ENCODE measurements at regions not wholly inside any gene's neighbourhood (a gene's known extent, or its start where the extent isn't known, plus 50 kb on each side); places are given as distances from the start of the nearest gene placed in this dataset.

DNA sequence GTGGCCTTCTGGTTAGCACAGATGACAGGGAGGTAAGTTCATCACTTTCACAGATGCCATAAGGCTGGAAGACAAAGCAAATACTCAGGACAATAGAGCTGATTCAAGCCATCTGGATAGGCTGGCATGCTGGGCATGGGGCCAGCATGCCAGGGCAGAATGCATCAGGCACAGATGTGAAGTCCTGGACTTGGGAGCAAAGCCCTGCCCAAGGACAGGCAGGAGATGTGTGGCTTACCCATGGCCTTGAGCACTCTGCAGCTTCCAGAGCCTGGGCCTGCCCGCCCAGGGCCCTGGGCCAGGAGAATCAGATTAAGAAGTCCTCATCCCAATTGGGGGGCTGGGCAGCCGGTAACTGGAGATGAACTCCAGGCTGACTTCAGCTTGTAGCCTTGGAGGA lies 135.7 kb upstream of the ZC3H12A start:
- dilution Hi-C loops (cut with MboI; ENCODE audit: extremely low pct_ligation_motif_present, low sequenced_read_pairs) (no loop called here), intact Hi-C loops (cut with micrococcal nuclease) (no loop called here)
- DNase-seq (ENCODE audit: low read depth, low spot score) (no peak), FAIRE-seq (no peak)
- no peaks in the 10 kb centered on the region for H3K9me1 ChIP-seq (replicated peaks; ENCODE audit: control insufficient read depth, extremely low read depth, insufficient read depth, low read length)
- BruUV-seq (replicated peaks) = no TSS peak
- no peaks in the 10 kb centered on the region for H3K4me1 ChIP-seq (ENCODE audit: control insufficient read depth, extremely low read depth, insufficient read depth, low read length)
- no peak overlapping the region for H3K4me3 ChIP-seq (replicated peaks in 1 of 3; ENCODE audit: insufficient read depth in 1 of 3, low read depth in 1 of 3, low read length in 3 of 3)
- H4K20me1 ChIP-seq (replicated peaks; ENCODE audit: control insufficient read depth, extremely low read depth, insufficient read depth, low read length) = no peaks in the 10 kb centered on the region
- CTCF ChIA-PET = no interaction called here
- POLR2A ChIA-PET = no interaction called here
- H3K79me2 ChIP-seq (ENCODE audit: control insufficient read depth, insufficient read depth, low read length) = no peaks in the 10 kb centered on the region
- H2AFZ ChIP-seq (ENCODE audit: low read depth, low read length) = no peak overlapping the region
- no peaks in the 10 kb centered on the region for H3K36me3 ChIP-seq (ENCODE audit: control insufficient read depth in 2 of 2, extremely low read depth in 1 of 2, insufficient read depth in 2 of 2, low read length in 2 of 2)
- TF ChIP-seq, protein P1, sequence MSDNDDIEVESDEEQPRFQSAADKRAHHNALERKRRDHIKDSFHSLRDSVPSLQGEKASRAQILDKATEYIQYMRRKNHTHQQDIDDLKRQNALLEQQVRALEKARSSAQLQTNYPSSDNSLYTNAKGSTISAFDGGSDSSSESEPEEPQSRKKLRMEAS (IDR thresholded peaks at IDR 0.05; ENCODE audit: insufficient read depth, insufficient read length) = no peak
- H3K9ac ChIP-seq (replicated peaks; ENCODE audit: extremely low read depth, insufficient read depth, low read length) = no peak overlapping the region
- no peaks in the 10 kb centered on the region for H3K27me3 ChIP-seq (ENCODE audit: control insufficient read depth in 2 of 2, insufficient read depth in 2 of 2, low read length in 2 of 2)
- no peak overlapping the region for H3K4me2 ChIP-seq (ENCODE audit: insufficient read depth, low read length)
- H3K27ac ChIP-seq (ENCODE audit: insufficient read depth, low read depth, low read length) = no peak overlapping the region
- no peaks in the 10 kb centered on the region for H3K9me3 ChIP-seq (replicated peaks; ENCODE audit: control insufficient read depth, insufficient read depth, low read length)

DNA sequence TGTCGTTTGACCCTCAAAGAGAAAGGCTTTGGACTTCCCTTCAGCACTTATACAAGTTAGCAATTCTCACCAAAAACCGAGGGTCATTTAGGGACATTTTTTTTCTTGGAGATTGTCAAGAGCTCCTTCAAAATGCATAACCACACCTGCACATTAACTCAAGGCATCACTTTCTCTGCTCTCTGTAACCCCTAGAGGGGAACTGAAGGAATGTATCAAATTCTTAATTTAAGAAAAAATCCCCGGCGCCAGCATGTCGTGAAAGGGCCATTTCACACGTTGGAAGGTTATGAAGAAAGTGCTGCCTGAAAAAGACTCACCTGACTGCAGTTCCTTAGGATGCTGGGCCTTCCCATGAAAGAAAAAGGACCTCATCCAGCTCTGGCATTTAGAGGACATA lies 131.6 kb upstream of the ZC3H12A start:
- no peak overlapping the region for H3K4me3 ChIP-seq (replicated peaks in 1 of 3; ENCODE audit: insufficient read depth in 1 of 3, low read depth in 1 of 3, low read length in 3 of 3)
- H3K4me2 ChIP-seq (ENCODE audit: insufficient read depth, low read length) = no peak overlapping the region
- TF ChIP-seq GATA2 (IDR thresholded peaks at IDR 0.05; ENCODE audit: insufficient read depth, insufficient read length, low read depth, low read length) = no peak
- TF ChIP-seq EZH2 (IDR thresholded peaks at IDR 0.05; ENCODE audit: borderline replicate concordance, low read depth, low read length, severe bottlenecking) = no peak
- TF ChIP-seq, protein P1 (IDR thresholded peaks at IDR 0.05; ENCODE audit: insufficient read depth, insufficient read length) = no peak
- no peak for TF ChIP-seq POLR2AphosphoS5 (IDR thresholded peaks at IDR 0.05; ENCODE audit: insufficient read depth, low read depth, low read length)
- TF ChIP-seq JUN (IDR thresholded peaks at IDR 0.05; ENCODE audit: borderline replicate concordance, insufficient read depth, insufficient read length, low read depth) = no peak
- TF ChIP-seq, protein P2, sequence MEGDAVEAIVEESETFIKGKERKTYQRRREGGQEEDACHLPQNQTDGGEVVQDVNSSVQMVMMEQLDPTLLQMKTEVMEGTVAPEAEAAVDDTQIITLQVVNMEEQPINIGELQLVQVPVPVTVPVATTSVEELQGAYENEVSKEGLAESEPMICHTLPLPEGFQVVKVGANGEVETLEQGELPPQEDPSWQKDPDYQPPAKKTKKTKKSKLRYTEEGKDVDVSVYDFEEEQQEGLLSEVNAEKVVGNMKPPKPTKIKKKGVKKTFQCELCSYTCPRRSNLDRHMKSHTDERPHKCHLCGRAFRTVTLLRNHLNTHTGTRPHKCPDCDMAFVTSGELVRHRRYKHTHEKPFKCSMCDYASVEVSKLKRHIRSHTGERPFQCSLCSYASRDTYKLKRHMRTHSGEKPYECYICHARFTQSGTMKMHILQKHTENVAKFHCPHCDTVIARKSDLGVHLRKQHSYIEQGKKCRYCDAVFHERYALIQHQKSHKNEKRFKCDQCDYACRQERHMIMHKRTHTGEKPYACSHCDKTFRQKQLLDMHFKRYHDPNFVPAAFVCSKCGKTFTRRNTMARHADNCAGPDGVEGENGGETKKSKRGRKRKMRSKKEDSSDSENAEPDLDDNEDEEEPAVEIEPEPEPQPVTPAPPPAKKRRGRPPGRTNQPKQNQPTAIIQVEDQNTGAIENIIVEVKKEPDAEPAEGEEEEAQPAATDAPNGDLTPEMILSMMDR (IDR thresholded peaks at IDR 0.05; ENCODE audit: extremely low read depth in 1 of 2, insufficient read depth in 1 of 2, low read depth in 1 of 2, low read length in 2 of 2) = no peak
- TF ChIP-seq MYC (IDR thresholded peaks at IDR 0.05; ENCODE audit: low read depth, low read length) = no peak
- TF ChIP-seq FOS (IDR thresholded peaks at IDR 0.05; ENCODE audit: borderline replicate concordance, insufficient read depth, low read length) = no peak
- no peak for TF ChIP-seq POLR2A (IDR thresholded peaks at IDR 0.05; ENCODE audit: low read depth, low read length)
- H4K20me1 ChIP-seq (replicated peaks; ENCODE audit: control insufficient read depth, extremely low read depth, insufficient read depth, low read length) = no peaks in the 10 kb centered on the region
- H3K27me3 ChIP-seq (ENCODE audit: control insufficient read depth in 2 of 2, insufficient read depth in 2 of 2, low read length in 2 of 2) = no peaks in the 10 kb centered on the region
- H3K27ac ChIP-seq (ENCODE audit: insufficient read depth, low read depth, low read length) = no peak overlapping the region
- dilution Hi-C loops (cut with MboI; ENCODE audit: extremely low pct_ligation_motif_present, low sequenced_read_pairs) = no loop called here
- ChIA-PET POLR2A (no interaction called here), CTCF (no interaction called here)
- DNase-seq (ENCODE audit: low read depth, low spot score) (no peak), FAIRE-seq (no peak)
- no peaks in the 10 kb centered on the region for H3K4me1 ChIP-seq (ENCODE audit: control insufficient read depth, extremely low read depth, insufficient read depth, low read length)
- no peaks in the 10 kb centered on the region for H3K36me3 ChIP-seq (ENCODE audit: control insufficient read depth in 2 of 2, extremely low read depth in 1 of 2, insufficient read depth in 2 of 2, low read length in 2 of 2)
- H3K9me3 ChIP-seq (replicated peaks; ENCODE audit: control insufficient read depth, insufficient read depth, low read length) = no peaks in the 10 kb centered on the region
- H3K9ac ChIP-seq (replicated peaks; ENCODE audit: extremely low read depth, insufficient read depth, low read length) = no peak overlapping the region
- no peak overlapping the region for H2AFZ ChIP-seq (ENCODE audit: low read depth, low read length)
- no peaks in the 10 kb centered on the region for H3K79me2 ChIP-seq (ENCODE audit: control insufficient read depth, insufficient read depth, low read length)
- no TSS peak for BruUV-seq (replicated peaks)
- no peaks in the 10 kb centered on the region for H3K9me1 ChIP-seq (replicated peaks; ENCODE audit: control insufficient read depth, extremely low read depth, insufficient read depth, low read length)
- intact Hi-C loops (cut with micrococcal nuclease) = no loop called here

Measured in endothelial cell of umbilical vein (primary cell).